HCT116 (cell line): ENCODE measurements at regions not wholly inside any gene's neighbourhood (a gene's known extent, or its start where the extent isn't known, plus 50 kb on each side); places are given as distances from the start of the nearest gene placed in this dataset.

Experiments used
- ATAC-seq: fragments of 200-7000 bp; cut with Tn5 transposase; 2 replicates; pipeline ENCODE4 v1.9.1; 2020; ENCODE audit warnings: mild to moderate bottlenecking, moderate library complexity
- BruUV-seq: library from RNA; stranded (reverse); fragments of 400-500 nt; replicated peaks from 2 replicates; lab custom pipeline; 2021; lab: Mats Ljungman, UMichigan
- CTCF ChIA-PET: fragments of 300-600 bp; sonication (Branson Sonifier 250); formaldehyde crosslinking; loops from one replicate; lab custom pipeline; 2021; ENCODE audit warnings: antibody characterized with exemption; lab: Charles Lee
- POLR2A ChIA-PET: fragments of 300-600, 350-600 bp; sonication (Branson Sonifier 250); formaldehyde crosslinking; loops from one replicate; lab custom pipeline; 2021; ENCODE audit warnings: antibody characterized with exemption; lab: Charles Lee
- RAD21 ChIA-PET, 2 experiments: fragments of 300-600 bp; sonication (Branson Sonifier 250); formaldehyde crosslinking; loops; one replicate each; lab custom pipeline; 2023; ENCODE audit warnings: low total read pairs in 2 of 2; ENCODE audit not compliant: uncharacterized antibody in 2 of 2, unreplicated experiment in 2 of 2, low non-redundant PET in 1 of 2; lab: Charles Lee
- DNase-seq: peaks from one replicate; pipeline ENCODE4 v3.0.0-alpha.2; 2010; ENCODE audit warnings: low read depth, low spot score
- H2AFZ ChIP-seq: fragments of 200-600 bp; shearing (Covaris generic), sonication (generic); 2 replicates; pipeline ENCODE4 v1.6.1; 2017; ENCODE audit warnings: low read depth, mixed run types, mixed read lengths, antibody characterized with exemption, low read length; ENCODE audit not compliant: poor library complexity, severe bottlenecking
- H3K27ac ChIP-seq: 2 replicates; pipeline ENCODE4 v1.5.1; 2012; ENCODE audit warnings: low read depth, low read length
- H3K27me3 ChIP-seq: fragments of 200-600 bp; sonication (generic); 2 replicates; pipeline ENCODE4 v1.6.1; 2016; ENCODE audit warnings: mixed run types, low read length, mixed read lengths; ENCODE audit not compliant: insufficient read depth
- H3K36me3 ChIP-seq, 2 experiments: fragments of 200-500 bp in 1 of 2; fragments of 200-600 bp in 1 of 2; sonication (Bioruptor generic) in 1 of 2; sonication (generic) in 1 of 2; 2 replicates each; pipeline versions ENCODE4 v1.5.1 to v1.6.1; 2014 to 2016; ENCODE audit warnings: low read length in 2 of 2, inconsistent platforms in 1 of 2, mixed read lengths in 1 of 2, mixed run types in 1 of 2; ENCODE audit not compliant: insufficient read depth in 2 of 2, control insufficient read depth in 1 of 2
- H3K4me1 ChIP-seq, 2 experiments: fragments of 200-600 bp in 1 of 2; sonication (generic) in 1 of 2; 2 replicates each; pipeline versions ENCODE4 v1.5.1 to v1.6.1; 2012 to 2017; ENCODE audit warnings: low read length in 2 of 2, inconsistent platforms in 1 of 2, mild to moderate bottlenecking in 1 of 2, mixed read lengths in 1 of 2, mixed run types in 1 of 2, moderate library complexity in 1 of 2; ENCODE audit not compliant: insufficient read depth in 2 of 2, control insufficient read depth in 1 of 2
- H3K4me2 ChIP-seq: fragments of 200-600 bp; sonication (generic); 2 replicates; pipeline ENCODE4 v1.6.1; 2017; ENCODE audit warnings: mixed run types, low read length, mixed read lengths
- H3K4me3 ChIP-seq, 2 experiments: fragments of 200-600 bp in 1 of 2; sonication (generic) in 1 of 2; replicated peaks in 1 of 2; 2 replicates each; pipeline ENCODE4 v1.5.1; 2011 to 2016; ENCODE audit warnings: low read length in 2 of 2, control low read depth in 1 of 2, low read depth in 1 of 2, mild to moderate bottlenecking in 1 of 2, mixed read lengths in 1 of 2, mixed run types in 1 of 2
- H3K79me2 ChIP-seq: fragments of 200-600 bp; sonication (generic); 2 replicates; pipeline ENCODE4 v1.6.1; 2017; ENCODE audit warnings: mild to moderate bottlenecking, mixed run types, low read length, moderate library complexity, mixed read lengths; ENCODE audit not compliant: insufficient read depth
- H3K9ac ChIP-seq: fragments of 200-600 bp; sonication (generic); 2 replicates; pipeline ENCODE4 v1.6.1; 2016; ENCODE audit warnings: low read length, mixed read lengths
- H3K9me2 ChIP-seq: fragments of 200-600 bp; sonication (generic), shearing (Covaris generic); 2 replicates; pipeline ENCODE4 v1.6.1; 2017; ENCODE audit warnings: mixed run types, mild to moderate bottlenecking, moderate library complexity; ENCODE audit not compliant: insufficient read depth
- H3K9me3 ChIP-seq, 2 experiments: fragments of 200-500 bp in 1 of 2; fragments of 200-600 bp in 1 of 2; sonication (Bioruptor generic) in 1 of 2; sonication (generic) in 1 of 2; 2 replicates each; pipeline ENCODE4 v1.6.1; 2014 to 2017; ENCODE audit warnings: low read length in 2 of 2, mixed read lengths in 2 of 2, inconsistent platforms in 1 of 2, low read depth in 1 of 2, mild to moderate bottlenecking in 1 of 2, mixed run types in 1 of 2, moderate library complexity in 1 of 2; ENCODE audit not compliant: control insufficient read depth in 1 of 2, insufficient read depth in 1 of 2
- H4K20me1 ChIP-seq: fragments of 200-600 bp; sonication (generic), shearing (Covaris generic); 2 replicates; pipeline ENCODE4 v1.6.1; 2017; ENCODE audit warnings: mixed run types, mild to moderate bottlenecking, moderate library complexity; ENCODE audit not compliant: insufficient read depth
- CEBPB ChIP-seq: IDR thresholded peaks from 2 replicates; pipeline ENCODE4 v1.6.1; 2012; ENCODE audit warnings: low read depth
- EGR1 ChIP-seq: IDR thresholded peaks from 2 replicates; pipeline ENCODE4 v1.6.1; 2012; ENCODE audit warnings: low read depth
- ELF1 ChIP-seq: IDR thresholded peaks from 2 replicates; pipeline ENCODE4 v1.6.1; 2012; ENCODE audit warnings: low read depth, borderline replicate concordance
- FOSL1 ChIP-seq: IDR thresholded peaks from 2 replicates; pipeline ENCODE4 v1.6.1; 2012; ENCODE audit warnings: low read depth
- JUND ChIP-seq: IDR thresholded peaks from 2 replicates; pipeline ENCODE4 v1.6.1; 2012
- POLR2A ChIP-seq: IDR thresholded peaks from 2 replicates; pipeline ENCODE4 v1.7.0; 2011; ENCODE audit warnings: borderline replicate concordance; ENCODE audit not compliant: insufficient read depth, insufficient read length; ENCODE audit errors: extremely low read depth
- RAD21 ChIP-seq: IDR thresholded peaks from 2 replicates; pipeline ENCODE4 v1.6.1; 2012; ENCODE audit warnings: low read depth, mild to moderate bottlenecking
- SIN3A ChIP-seq: IDR thresholded peaks from 2 replicates; pipeline ENCODE4 v1.6.1; 2012; ENCODE audit warnings: low read depth
- SP1 ChIP-seq: IDR thresholded peaks from 2 replicates; pipeline ENCODE4 v1.6.1; 2012; ENCODE audit warnings: low read depth
- SRF ChIP-seq: IDR thresholded peaks from 2 replicates; pipeline ENCODE4 v1.6.1; 2012; ENCODE audit warnings: low read depth
- TCF7L2 ChIP-seq: IDR thresholded peaks from 2 replicates; pipeline ENCODE4 v1.7.0; 2011; ENCODE audit warnings: borderline replicate concordance, inconsistent platforms; ENCODE audit not compliant: insufficient read depth, insufficient read length; ENCODE audit errors: extremely low read depth
- ZFX ChIP-seq: fragments of 450-650 bp; IDR thresholded peaks from 2 replicates; pipeline ENCODE4 v1.6.1; 2017
- ZNF274 ChIP-seq: fragments of 200-500 bp; sonication (Bioruptor generic); IDR thresholded peaks from 2 replicates; pipeline ENCODE4 v1.6.1; 2014; ENCODE audit warnings: mild to moderate bottlenecking, low read depth, low read length, inconsistent platforms
- intact Hi-C: fragments of 100-400 bp; cut with micrococcal nuclease; formaldehyde crosslinking; loops from 2 replicates; pipeline ENCODE4 v1.10.0; 2022
- TF ChIP-seq, protein P1 (sequence below): IDR thresholded peaks from 2 replicates; pipeline ENCODE4 v1.6.1; 2011; ENCODE audit warnings: mild to moderate bottlenecking, low read length, moderate library complexity; ENCODE audit not compliant: insufficient replicate concordance; ENCODE audit errors: extremely low read depth
- TF ChIP-seq, protein P2 (sequence below): IDR thresholded peaks from 2 replicates; pipeline ENCODE4 v1.6.1; 2012
- TF ChIP-seq, protein P3 (sequence below), 3 experiments: fragments of 200-600 bp in 1 of 3; sonication (generic) in 1 of 3; IDR thresholded peaks in 2 of 3; conservative IDR thresholded peaks in 1 of 3; 2 replicates each; pipeline ENCODE4 v1.5.1; 2012 to 2017; ENCODE audit warnings: low read depth in 2 of 3, low read length in 2 of 3, antibody characterized with exemption in 1 of 3, borderline replicate concordance in 1 of 3, control low read depth in 1 of 3, mild to moderate bottlenecking in 1 of 3, mixed read lengths in 1 of 3, mixed run types in 1 of 3, moderate library complexity in 1 of 3; ENCODE audit not compliant: insufficient read depth in 1 of 3

DNA sequence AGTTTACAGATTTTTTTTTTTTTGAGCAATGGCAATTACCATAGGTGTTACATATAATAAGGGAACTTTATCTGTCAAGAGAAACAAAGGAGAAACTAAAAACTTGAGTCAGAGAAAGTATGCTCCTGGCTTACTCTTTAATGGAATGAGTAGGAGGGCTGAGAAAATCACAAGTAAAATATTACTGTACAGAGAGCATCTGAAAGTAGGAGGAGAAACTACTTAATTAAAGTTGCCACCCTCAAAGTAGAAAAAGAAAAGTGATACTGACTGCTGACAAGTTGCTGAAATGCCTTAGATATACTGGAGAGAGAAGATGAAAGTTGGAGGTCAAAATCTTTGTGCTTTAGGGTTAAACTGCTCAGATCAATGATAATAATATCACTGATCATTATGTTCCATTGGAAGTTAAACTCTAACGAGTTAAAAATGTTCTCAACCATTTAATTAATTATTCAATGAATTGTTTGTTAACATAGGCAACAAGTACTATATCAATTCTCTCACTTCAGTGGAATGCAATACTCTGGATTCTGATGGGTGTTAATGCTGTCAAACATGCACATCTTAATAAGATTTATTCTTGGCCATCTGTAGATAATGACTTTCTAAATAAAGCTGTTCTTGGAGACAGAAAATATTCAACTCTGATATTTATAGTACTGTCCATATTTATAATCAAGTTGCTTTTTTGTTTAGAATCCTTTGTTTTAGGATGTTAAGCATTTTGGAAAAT, 61.2 kb upstream of the CAMK2D start:
- Histone ChIP-seq H3K36me3 (no peaks in the 10 kb centered on the region), H3K27ac (no peak overlapping the region), H3K4me3 (no peak overlapping the region), H3K9ac (no peak overlapping the region), H3K79me2 (no peaks in the 10 kb centered on the region), H3K9me2 (no peaks in the 10 kb centered on the region), H3K4me2 (no peak overlapping the region), H3K27me3 (no peaks in the 10 kb centered on the region), H3K4me1 (no peaks in the 10 kb centered on the region), H2AFZ (peak overlapping the region; percentile 17), H4K20me1 (no peaks in the 10 kb centered on the region), H3K9me3 (no peaks in the 10 kb centered on the region)
- BruUV-seq, result no TSS peak
- no peak for TF ChIP-seq TCF7L2
- TF ChIP-seq, protein P1, sequence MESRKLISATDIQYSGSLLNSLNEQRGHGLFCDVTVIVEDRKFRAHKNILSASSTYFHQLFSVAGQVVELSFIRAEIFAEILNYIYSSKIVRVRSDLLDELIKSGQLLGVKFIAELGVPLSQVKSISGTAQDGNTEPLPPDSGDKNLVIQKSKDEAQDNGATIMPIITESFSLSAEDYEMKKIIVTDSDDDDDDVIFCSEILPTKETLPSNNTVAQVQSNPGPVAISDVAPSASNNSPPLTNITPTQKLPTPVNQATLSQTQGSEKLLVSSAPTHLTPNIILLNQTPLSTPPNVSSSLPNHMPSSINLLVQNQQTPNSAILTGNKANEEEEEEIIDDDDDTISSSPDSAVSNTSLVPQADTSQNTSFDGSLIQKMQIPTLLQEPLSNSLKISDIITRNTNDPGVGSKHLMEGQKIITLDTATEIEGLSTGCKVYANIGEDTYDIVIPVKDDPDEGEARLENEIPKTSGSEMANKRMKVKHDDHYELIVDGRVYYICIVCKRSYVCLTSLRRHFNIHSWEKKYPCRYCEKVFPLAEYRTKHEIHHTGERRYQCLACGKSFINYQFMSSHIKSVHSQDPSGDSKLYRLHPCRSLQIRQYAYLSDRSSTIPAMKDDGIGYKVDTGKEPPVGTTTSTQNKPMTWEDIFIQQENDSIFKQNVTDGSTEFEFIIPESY, result no peak
- no peak for TF ChIP-seq ZFX
- TF ChIP-seq SP1, result no peak
- TF ChIP-seq, protein P2, sequence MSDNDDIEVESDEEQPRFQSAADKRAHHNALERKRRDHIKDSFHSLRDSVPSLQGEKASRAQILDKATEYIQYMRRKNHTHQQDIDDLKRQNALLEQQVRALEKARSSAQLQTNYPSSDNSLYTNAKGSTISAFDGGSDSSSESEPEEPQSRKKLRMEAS, result no peak
- TF ChIP-seq, protein P3, sequence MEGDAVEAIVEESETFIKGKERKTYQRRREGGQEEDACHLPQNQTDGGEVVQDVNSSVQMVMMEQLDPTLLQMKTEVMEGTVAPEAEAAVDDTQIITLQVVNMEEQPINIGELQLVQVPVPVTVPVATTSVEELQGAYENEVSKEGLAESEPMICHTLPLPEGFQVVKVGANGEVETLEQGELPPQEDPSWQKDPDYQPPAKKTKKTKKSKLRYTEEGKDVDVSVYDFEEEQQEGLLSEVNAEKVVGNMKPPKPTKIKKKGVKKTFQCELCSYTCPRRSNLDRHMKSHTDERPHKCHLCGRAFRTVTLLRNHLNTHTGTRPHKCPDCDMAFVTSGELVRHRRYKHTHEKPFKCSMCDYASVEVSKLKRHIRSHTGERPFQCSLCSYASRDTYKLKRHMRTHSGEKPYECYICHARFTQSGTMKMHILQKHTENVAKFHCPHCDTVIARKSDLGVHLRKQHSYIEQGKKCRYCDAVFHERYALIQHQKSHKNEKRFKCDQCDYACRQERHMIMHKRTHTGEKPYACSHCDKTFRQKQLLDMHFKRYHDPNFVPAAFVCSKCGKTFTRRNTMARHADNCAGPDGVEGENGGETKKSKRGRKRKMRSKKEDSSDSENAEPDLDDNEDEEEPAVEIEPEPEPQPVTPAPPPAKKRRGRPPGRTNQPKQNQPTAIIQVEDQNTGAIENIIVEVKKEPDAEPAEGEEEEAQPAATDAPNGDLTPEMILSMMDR (IDR thresholded peaks at IDR 0.05 in 2 of 3, conservative IDR thresholded peaks at IDR 0.05 in 1 of 3; ENCODE audit: borderline replicate concordance in 1 of 3, insufficient read depth in 1 of 3, low read depth in 2 of 3, low read length in 2 of 3), result no peak
- TF ChIP-seq CEBPB, result no peak
- no peak for TF ChIP-seq POLR2A
- no peak for TF ChIP-seq RAD21
- no peak for TF ChIP-seq JUND
- TF ChIP-seq SRF, result no peak
- no peak for TF ChIP-seq FOSL1
- TF ChIP-seq SIN3A, result no peak
- TF ChIP-seq ELF1, result no peak
- TF ChIP-seq EGR1, result no peak
- no peak for TF ChIP-seq ZNF274
- POLR2A ChIA-PET, result no interaction called here
- CTCF ChIA-PET, result no interaction called here
- ATAC-seq (no peak), DNase-seq (no peak)
- RAD21 ChIA-PET, result no interaction called here
- intact Hi-C loops, result no loop called here
